Cardiac muscle cell (in vitro differentiated cells and primary cell): ENCODE measurements at regions not wholly inside any gene's neighbourhood (a gene's known extent, or its start where the extent isn't known, plus 50 kb on each side); places are given as distances from the start of the nearest gene placed in this dataset.

Experiments used
- DNase-seq, 2 donors: peaks; one replicate each; pipeline versions ENCODE4 v3.0.0 to v3.0.0-alpha.2; 2010 to 2017; ENCODE audit warnings: low read depth in 1 of 2, low spot score in 1 of 2
- H3K27ac ChIP-seq: fragments of 200-600 bp; sonication (generic); 2 replicates; pipeline ENCODE4 v1.5.1; 2016
- H3K27me3 ChIP-seq: fragments of 200-600 bp; sonication (generic); 2 replicates; pipeline ENCODE4 v1.6.0; 2016; ENCODE audit warnings: control low read depth
- H3K36me3 ChIP-seq: fragments of 200-600 bp; sonication (generic); 2 replicates; pipeline ENCODE4 v1.5.1; 2016; ENCODE audit warnings: control low read depth
- H3K4me1 ChIP-seq: fragments of 200-600 bp; sonication (generic); 2 replicates; pipeline ENCODE4 v1.8.1; 2017; ENCODE audit warnings: low read depth, mild to moderate bottlenecking, mixed run types
- H3K4me3 ChIP-seq: fragments of 200-600 bp; sonication (generic); 2 replicates; pipeline ENCODE4 v1.5.1; 2016; ENCODE audit warnings: mild to moderate bottlenecking
- H3K9me3 ChIP-seq: fragments of 200-600 bp; sonication (generic); 2 replicates; pipeline ENCODE4 v1.5.1; 2017; ENCODE audit warnings: low read depth, mild to moderate bottlenecking, control low read depth
- CTCF ChIP-seq: IDR thresholded peaks from 2 replicates; pipeline ENCODE4 v1.5.1; 2012; ENCODE audit warnings: low read depth, mild to moderate bottlenecking, low read length

GRCh38 chr17:53253956-53254597, 568.6 kb upstream of the KIF2B start:
- DNase-seq: no peak
- no peaks in the 10 kb centered on the region for H3K9me3 ChIP-seq
- TF ChIP-seq CTCF: no peak
- no peak overlapping the region for H3K4me3 ChIP-seq
- no peak overlapping the region for H3K27ac ChIP-seq
- H3K4me1 ChIP-seq: no peaks in the 10 kb centered on the region
- no peaks in the 10 kb centered on the region for H3K36me3 ChIP-seq
- no peaks in the 10 kb centered on the region for H3K27me3 ChIP-seq

GRCh38 chr17:53249036-53249435, 573.7 kb upstream of the KIF2B start:
- TF ChIP-seq CTCF: no peak
- H3K27me3 ChIP-seq: no peaks in the 10 kb centered on the region

DNA sequence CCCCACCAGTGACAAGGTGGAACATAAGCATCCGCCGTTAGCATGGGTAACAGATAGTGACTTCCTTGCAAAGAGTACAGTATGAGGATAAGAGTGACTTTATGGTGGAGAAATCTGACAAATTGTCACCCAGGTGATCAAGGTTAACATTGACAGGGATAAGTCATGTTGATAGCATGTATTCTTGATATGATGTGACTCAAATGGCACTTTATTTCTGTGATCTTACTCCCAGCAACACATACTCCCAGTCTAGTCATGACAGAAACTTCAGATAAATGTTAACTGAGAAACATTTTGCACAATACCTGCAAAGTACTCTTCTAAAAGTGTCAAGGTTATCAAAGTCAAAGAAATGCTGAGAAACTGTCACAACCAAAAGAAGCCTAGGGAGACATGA, 588.6 kb upstream of the KIF2B start:
- no peak for DNase-seq
- Histone ChIP-seq H3K27me3 (no peaks in the 10 kb centered on the region), H3K4me1 (no peaks in the 10 kb centered on the region), H3K27ac (no peak overlapping the region), H3K4me3 (no peak overlapping the region), H3K36me3 (no peaks in the 10 kb centered on the region), H3K9me3 (no peaks in the 10 kb centered on the region)
- TF ChIP-seq CTCF: no peak

More at GRCh38 chr17:53249036-53249435, 573.7 kb upstream of the KIF2B start:
- H3K4me1 ChIP-seq: no peaks in the 10 kb centered on the region
- no peak overlapping the region for H3K4me3 ChIP-seq
- H3K27ac ChIP-seq: no peak overlapping the region
- H3K36me3 ChIP-seq: no peaks in the 10 kb centered on the region
- no peaks in the 10 kb centered on the region for H3K9me3 ChIP-seq
- DNase-seq: no peak

DNA sequence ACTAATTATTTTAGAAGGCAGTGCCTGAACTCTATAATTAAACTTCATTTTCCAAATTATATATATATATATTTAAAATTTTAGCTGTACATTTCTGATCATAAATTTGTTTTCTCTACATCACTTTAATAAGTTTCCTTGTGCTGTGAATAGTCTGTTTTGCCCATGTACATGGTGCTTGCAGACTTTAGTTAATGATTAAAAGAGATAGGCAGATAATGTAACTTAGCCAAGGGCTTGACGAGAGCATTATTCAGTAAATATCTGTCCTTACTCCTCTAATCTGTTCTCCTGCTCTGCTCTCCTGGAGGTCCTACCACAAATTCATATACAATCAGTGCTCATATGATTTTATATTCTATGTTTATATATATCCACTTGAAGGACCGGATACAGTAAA, 595.2 kb upstream of the KIF2B start:
- H3K27me3 ChIP-seq: no peaks in the 10 kb centered on the region
- H3K9me3 ChIP-seq: no peaks in the 10 kb centered on the region
- H3K27ac ChIP-seq: no peak overlapping the region
- no peak overlapping the region for H3K4me3 ChIP-seq
- no peaks in the 10 kb centered on the region for H3K4me1 ChIP-seq
- no peaks in the 10 kb centered on the region for H3K36me3 ChIP-seq
- no peak for DNase-seq
- no peak for TF ChIP-seq CTCF

DNA sequence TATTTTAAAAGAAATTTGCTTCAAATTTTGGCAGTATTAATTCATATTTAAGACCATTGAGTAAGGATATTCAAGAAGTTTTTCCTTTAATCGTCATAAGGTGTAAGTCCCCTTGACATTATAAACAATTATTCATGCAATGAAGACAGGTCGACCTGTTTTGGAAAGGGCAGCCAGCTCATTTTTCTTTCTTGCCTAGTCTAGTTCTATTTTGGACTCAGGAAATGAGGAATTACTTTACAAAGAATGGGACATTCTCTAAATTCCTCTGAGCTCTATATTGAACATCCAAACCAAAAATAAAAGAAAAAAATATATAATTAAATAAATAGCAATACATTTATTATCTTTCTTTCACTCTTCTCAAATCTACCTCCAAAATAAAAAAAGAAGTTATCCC, 595.6 kb upstream of the KIF2B start:
- Histone ChIP-seq H3K4me1 (no peaks in the 10 kb centered on the region), H3K27me3 (no peaks in the 10 kb centered on the region), H3K9me3 (no peaks in the 10 kb centered on the region), H3K36me3 (no peaks in the 10 kb centered on the region), H3K4me3 (no peak overlapping the region), H3K27ac (no peak overlapping the region)
- DNase-seq: no peak
- TF ChIP-seq CTCF: no peak
